Loucy (cell line): ENCODE measurements at regions not wholly inside any gene's neighbourhood (a gene's known extent, or its start where the extent isn't known, plus 50 kb on each side); places are given as distances from the start of the nearest gene placed in this dataset.

Experiments used
- H2AFZ ChIP-seq: fragments of 200-600 bp; sonication (generic); 2 replicates; pipeline ENCODE4 v1.6.0; 2016; ENCODE audit warnings: antibody characterized with exemption, mild to moderate bottlenecking, low read length, moderate library complexity
- H3F3A ChIP-seq: fragments of 200-600 bp; 2 replicates; pipeline ENCODE4 v1.6.0; 2016; ENCODE audit warnings: antibody characterized with exemption, low read depth, mild to moderate bottlenecking
- H3K27me3 ChIP-seq: fragments of 200-600 bp; sonication (generic); 2 replicates; pipeline ENCODE4 v1.6.1; 2014; ENCODE audit warnings: low read length, mild to moderate bottlenecking; ENCODE audit not compliant: insufficient read depth, poor library complexity, severe bottlenecking
- H3K36me3 ChIP-seq: fragments of 200-600 bp; sonication (generic); 2 replicates; pipeline ENCODE4 v1.6.1; 2016; ENCODE audit warnings: low read length; ENCODE audit not compliant: insufficient read depth
- H3K4me1 ChIP-seq: fragments of 200-600 bp; sonication (generic); 2 replicates; pipeline ENCODE4 v1.5.1; 2014; ENCODE audit warnings: low read length, mild to moderate bottlenecking; ENCODE audit not compliant: insufficient read depth, poor library complexity, severe bottlenecking
- H3K4me2 ChIP-seq: fragments of 200-600 bp; sonication (generic); 2 replicates; pipeline ENCODE4 v1.6.0; 2014; ENCODE audit warnings: antibody characterized with exemption, low read length, low read depth, mild to moderate bottlenecking; ENCODE audit not compliant: poor library complexity, severe bottlenecking
- H3K4me3 ChIP-seq: fragments of 200-600 bp; sonication (generic); 2 replicates; pipeline ENCODE4 v1.5.1; 2014; ENCODE audit warnings: low read length, mild to moderate bottlenecking, mixed read lengths; ENCODE audit not compliant: poor library complexity, severe bottlenecking
- H3K79me2 ChIP-seq: fragments of 200-600 bp; sonication (generic); 2 replicates; pipeline ENCODE4 v1.6.1; 2014; ENCODE audit warnings: low read length; ENCODE audit not compliant: insufficient read depth
- H3K9ac ChIP-seq: fragments of 200-600 bp; sonication (generic); 2 replicates; pipeline ENCODE4 v1.6.0; 2014; ENCODE audit warnings: mild to moderate bottlenecking, low read depth, low read length, moderate library complexity; ENCODE audit not compliant: poor library complexity, severe bottlenecking
- H3K9me2 ChIP-seq: fragments of 200-600 bp; sonication (generic); replicated peaks from 2 replicates; pipeline ENCODE4 v1.6.1; 2016; ENCODE audit warnings: low read depth, low read length, mixed read lengths
- H3K9me3 ChIP-seq: fragments of 200-600 bp; sonication (generic); 2 replicates; pipeline ENCODE4 v1.6.1; 2014; ENCODE audit warnings: mild to moderate bottlenecking, antibody characterized with exemption, low read length, low read depth; ENCODE audit not compliant: insufficient read depth
- H4K20me1 ChIP-seq: fragments of 200-600 bp; sonication (generic); 2 replicates; pipeline ENCODE4 v1.6.0; 2014; ENCODE audit warnings: antibody characterized with exemption, low read length, mild to moderate bottlenecking; ENCODE audit not compliant: insufficient read depth, poor library complexity, severe bottlenecking
- EZH2phosphoT487 ChIP-seq: fragments of 200-600 bp; IDR thresholded peaks from 2 replicates; pipeline ENCODE4 v1.6.1; 2018; ENCODE audit warnings: antibody characterized with exemption, mild to moderate bottlenecking, moderate library complexity, borderline replicate concordance
- TF ChIP-seq, protein P1 (sequence below): fragments of 200-600 bp; sonication (generic); conservative IDR thresholded peaks from 2 replicates; pipeline ENCODE4 v1.5.1; 2014; ENCODE audit warnings: mild to moderate bottlenecking, antibody characterized with exemption, low read length

DNA sequence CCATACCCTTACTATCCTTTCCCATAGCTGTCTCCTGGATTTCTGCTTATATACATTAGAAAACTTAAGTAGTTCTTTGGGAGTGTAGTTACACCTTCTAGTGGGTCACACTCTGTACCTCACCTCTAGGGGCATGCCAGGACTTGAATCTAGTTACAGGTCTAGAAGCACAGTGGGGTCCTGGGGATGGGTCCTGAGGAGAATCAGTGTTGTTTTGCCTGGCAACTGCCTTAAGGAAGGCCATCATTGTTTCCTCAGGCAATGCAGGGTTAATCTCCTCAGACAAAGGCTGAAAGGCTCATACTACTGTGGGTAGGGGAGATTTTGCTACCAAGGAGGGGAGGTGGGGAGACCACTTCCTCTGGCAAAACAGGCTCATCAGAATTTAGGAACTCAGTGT is 750.3 kb downstream of the FAT4 start:
- Histone ChIP-seq H3K9ac (no peak overlapping the region), H3F3A (no peaks in the 10 kb centered on the region), H3K9me3 (no peaks in the 10 kb centered on the region), H3K27me3 (no peaks in the 10 kb centered on the region), H3K4me1 (no peaks in the 10 kb centered on the region), H3K36me3 (no peaks in the 10 kb centered on the region), H3K79me2 (no peaks in the 10 kb centered on the region), H3K4me3 (no peak overlapping the region), H3K4me2 (no peak overlapping the region), H4K20me1 (no peaks in the 10 kb centered on the region), H3K9me2 (no peaks in the 10 kb centered on the region), H2AFZ (no peak overlapping the region)
- TF ChIP-seq, protein P1, sequence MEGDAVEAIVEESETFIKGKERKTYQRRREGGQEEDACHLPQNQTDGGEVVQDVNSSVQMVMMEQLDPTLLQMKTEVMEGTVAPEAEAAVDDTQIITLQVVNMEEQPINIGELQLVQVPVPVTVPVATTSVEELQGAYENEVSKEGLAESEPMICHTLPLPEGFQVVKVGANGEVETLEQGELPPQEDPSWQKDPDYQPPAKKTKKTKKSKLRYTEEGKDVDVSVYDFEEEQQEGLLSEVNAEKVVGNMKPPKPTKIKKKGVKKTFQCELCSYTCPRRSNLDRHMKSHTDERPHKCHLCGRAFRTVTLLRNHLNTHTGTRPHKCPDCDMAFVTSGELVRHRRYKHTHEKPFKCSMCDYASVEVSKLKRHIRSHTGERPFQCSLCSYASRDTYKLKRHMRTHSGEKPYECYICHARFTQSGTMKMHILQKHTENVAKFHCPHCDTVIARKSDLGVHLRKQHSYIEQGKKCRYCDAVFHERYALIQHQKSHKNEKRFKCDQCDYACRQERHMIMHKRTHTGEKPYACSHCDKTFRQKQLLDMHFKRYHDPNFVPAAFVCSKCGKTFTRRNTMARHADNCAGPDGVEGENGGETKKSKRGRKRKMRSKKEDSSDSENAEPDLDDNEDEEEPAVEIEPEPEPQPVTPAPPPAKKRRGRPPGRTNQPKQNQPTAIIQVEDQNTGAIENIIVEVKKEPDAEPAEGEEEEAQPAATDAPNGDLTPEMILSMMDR, result no peak
- TF ChIP-seq EZH2phosphoT487, result no peak

DNA sequence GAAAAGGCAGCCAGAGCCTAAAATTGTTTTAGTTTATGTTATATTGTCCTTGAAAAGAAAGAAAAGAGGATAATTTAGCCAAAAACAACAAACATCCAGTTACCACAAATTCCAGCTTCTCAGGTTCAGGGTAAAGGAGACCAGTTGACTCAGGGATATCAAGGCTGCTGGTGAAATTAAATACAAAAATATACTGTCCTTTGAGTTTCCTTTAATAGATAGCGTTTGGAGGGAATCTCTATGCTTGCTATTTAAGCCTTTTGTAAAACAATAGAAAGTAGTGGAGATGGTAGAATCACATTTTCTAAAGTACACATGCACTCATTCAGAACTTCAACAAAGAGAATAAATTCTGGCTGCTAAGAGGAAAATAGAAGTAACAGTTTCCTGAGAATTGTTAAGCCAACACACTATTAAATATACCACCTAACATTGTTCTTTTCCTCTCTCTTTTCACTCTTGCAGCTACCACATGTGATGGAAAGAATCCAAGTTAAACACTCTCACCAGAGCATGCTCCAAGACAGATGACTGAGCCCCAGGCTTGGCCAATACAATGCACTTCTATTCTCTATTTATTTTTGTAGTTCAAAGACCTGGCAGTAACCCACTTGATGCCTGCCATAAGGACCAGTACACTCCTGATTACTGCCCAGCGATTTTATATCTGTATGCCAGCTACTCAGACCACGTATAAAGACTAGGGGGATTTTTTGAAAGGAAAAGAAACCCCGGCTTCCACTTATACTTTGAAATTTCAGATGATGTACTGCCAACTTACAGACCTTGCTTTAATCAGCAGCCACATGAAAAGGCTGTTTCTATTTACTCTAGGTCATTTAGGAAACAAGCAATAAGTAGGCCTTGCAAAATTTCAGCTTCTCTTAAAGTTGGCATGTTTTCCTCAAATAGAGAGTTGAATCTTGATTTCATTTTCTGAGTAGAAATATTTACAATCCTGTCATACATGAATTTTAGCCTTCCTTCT is 756.9 kb downstream of the FAT4 start:
- no peaks in the 10 kb centered on the region for H3K36me3 ChIP-seq
- no peak overlapping the region for H3K4me2 ChIP-seq
- H3K9me3 ChIP-seq, result no peaks in the 10 kb centered on the region
- no peaks in the 10 kb centered on the region for H3K27me3 ChIP-seq
- H3K4me3 ChIP-seq, result no peak overlapping the region
- no peaks in the 10 kb centered on the region for H3K79me2 ChIP-seq
- H4K20me1 ChIP-seq, result no peaks in the 10 kb centered on the region
- TF ChIP-seq EZH2phosphoT487, result no peak
- TF ChIP-seq, protein P1, result no peak
- H3K9me2 ChIP-seq, result no peaks in the 10 kb centered on the region
- no peaks in the 10 kb centered on the region for H3K4me1 ChIP-seq
- H2AFZ ChIP-seq, result no peak overlapping the region
- H3F3A ChIP-seq, result no peaks in the 10 kb centered on the region
- no peak overlapping the region for H3K9ac ChIP-seq

DNA sequence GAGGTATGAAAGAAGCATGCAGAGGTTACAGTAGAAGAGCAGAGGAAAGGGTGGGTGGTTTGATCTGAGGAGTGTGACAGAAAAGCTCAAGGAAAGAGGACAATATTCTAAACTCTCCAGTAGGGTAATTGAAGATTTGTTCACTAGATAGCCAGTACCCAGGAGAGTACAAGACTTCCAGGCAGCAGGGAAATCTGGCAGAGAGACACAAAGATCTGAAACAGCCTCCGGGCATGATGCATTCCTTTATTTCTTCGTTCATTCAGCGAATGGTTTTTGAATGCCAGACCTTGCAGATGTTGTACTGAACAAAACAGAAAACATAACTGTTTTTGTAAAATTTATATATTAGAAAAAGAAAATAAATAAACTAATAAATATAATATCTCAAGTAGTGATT is 766.6 kb downstream of the FAT4 start:
- no peak overlapping the region for H3K4me3 ChIP-seq
- no peak overlapping the region for H2AFZ ChIP-seq
- H4K20me1 ChIP-seq, result no peaks in the 10 kb centered on the region
- no peaks in the 10 kb centered on the region for H3F3A ChIP-seq
- H3K4me2 ChIP-seq, result no peak overlapping the region
- TF ChIP-seq, protein P1, result no peak
- TF ChIP-seq EZH2phosphoT487, result no peak
- H3K4me1 ChIP-seq, result no peaks in the 10 kb centered on the region
- no peaks in the 10 kb centered on the region for H3K36me3 ChIP-seq
- H3K9me2 ChIP-seq, result no peaks in the 10 kb centered on the region
- no peaks in the 10 kb centered on the region for H3K79me2 ChIP-seq
- no peaks in the 10 kb centered on the region for H3K9me3 ChIP-seq
- H3K9ac ChIP-seq, result no peak overlapping the region
- H3K27me3 ChIP-seq, result no peaks in the 10 kb centered on the region
